ENCODE measurements at regions not wholly inside any gene's neighbourhood (a gene's known extent, or its start where the extent isn't known, plus 50 kb on each side); places are given as distances from the start of the nearest gene placed in this dataset.

DNA sequence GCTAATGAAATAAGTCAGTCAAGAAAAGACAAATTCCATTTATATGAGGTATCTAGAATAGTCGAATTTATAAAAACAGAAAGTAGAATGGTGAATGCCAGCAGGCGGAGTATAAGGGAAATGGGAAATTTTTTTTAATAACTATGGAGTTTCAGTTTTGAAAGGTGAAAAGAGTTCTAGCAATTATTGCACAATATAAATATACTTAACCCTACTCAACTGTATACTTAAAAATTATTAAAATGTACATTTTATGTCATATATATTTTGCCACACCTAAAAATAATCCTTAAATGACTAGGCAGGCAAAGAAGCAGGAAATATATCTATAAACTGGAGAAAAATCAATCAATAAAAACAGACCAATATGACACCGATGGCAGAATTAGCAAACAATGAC lies 196.5 kb upstream of the UBASH3B start:
- H3K27me3 Mint-ChIP-seq = no peaks in the 10 kb centered on the region
- no peak for DNase-seq
- no peaks in the 10 kb centered on the region for H3K36me3 Mint-ChIP-seq
- no peak overlapping the region for H3K27ac Mint-ChIP-seq
- no peaks in the 10 kb centered on the region for H3K9me3 Mint-ChIP-seq (ENCODE audit: low read depth)
- H3K4me3 Mint-ChIP-seq = no peak overlapping the region
- H3K4me1 Mint-ChIP-seq = no peaks in the 10 kb centered on the region
- CTCF ChIA-PET = interaction anchor here (1.0 kb wide), 1 partner anchor 243 kb away, joined by 3 read pairs; no protein-coding TSS in a partner anchor
- no peak for ATAC-seq

DNA sequence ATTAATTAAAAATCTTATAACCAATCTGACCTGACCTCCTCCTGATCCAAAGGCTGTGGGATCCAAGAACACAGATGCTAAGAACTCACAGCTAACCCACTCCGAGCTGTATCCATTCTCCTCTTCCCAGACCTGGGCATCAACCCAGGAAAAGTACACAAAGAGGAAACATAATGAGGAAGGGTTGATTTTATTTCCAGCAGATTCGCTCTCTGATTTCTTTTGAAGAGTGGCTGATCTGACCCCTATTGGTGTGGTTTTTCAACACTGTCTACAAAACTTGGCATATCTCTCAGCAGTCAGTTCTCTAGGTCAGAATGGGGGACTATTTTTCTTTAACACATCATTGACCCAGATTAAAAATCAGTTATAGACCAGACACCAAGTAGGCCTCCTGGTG lies 201.9 kb upstream of the UBASH3B start:
- CTCF ChIA-PET = no interaction called here
- H3K27me3 Mint-ChIP-seq = no peaks in the 10 kb centered on the region
- ATAC-seq (no peak), DNase-seq (no peak)
- H3K36me3 Mint-ChIP-seq = no peaks in the 10 kb centered on the region
- H3K4me3 Mint-ChIP-seq = no peak overlapping the region
- no peaks in the 10 kb centered on the region for H3K4me1 Mint-ChIP-seq
- no peak overlapping the region for H3K27ac Mint-ChIP-seq
- no peaks in the 10 kb centered on the region for H3K9me3 Mint-ChIP-seq (ENCODE audit: low read depth)

GRCh38 chr11:122451911-122452310 lies 203.6 kb upstream of the UBASH3B start:
- Mint-ChIP-seq H3K27me3 (no peaks in the 10 kb centered on the region), H3K4me1 (no peaks in the 10 kb centered on the region), H3K9me3 (ENCODE audit: low read depth) (no peaks in the 10 kb centered on the region), H3K4me3 (no peak overlapping the region), H3K27ac (no peak overlapping the region), H3K36me3 (no peaks in the 10 kb centered on the region)
- CTCF ChIA-PET = no interaction called here
- ATAC-seq (no peak), DNase-seq (no peak)

DNA sequence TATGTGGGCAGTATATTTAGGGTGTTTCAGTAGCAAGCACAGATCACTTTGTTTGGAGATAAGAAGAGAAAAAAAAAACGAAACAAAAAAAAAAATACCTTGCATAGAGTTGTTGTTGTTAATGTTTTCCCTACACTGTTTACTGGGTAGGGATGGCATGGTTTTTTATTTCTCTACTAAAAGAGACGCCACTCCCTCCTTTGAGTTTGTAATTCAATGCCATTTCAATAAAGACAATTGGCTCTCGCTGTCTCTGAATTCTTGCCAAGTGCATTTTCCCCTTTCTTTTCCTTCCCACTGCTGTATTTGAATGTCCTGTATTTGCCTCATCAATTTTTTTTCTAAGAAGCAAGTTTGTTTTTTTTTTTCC lies 213.9 kb upstream of the UBASH3B start:
- CTCF ChIA-PET = no interaction called here
- Mint-ChIP-seq H3K9me3 (ENCODE audit: low read depth) (no peaks in the 10 kb centered on the region), H3K4me3 (no peak overlapping the region), H3K36me3 (no peaks in the 10 kb centered on the region), H3K27me3 (peaks cover 14% of the 10 kb centered on the region), H3K27ac (no peak overlapping the region), H3K4me1 (no peaks in the 10 kb centered on the region)
- no peak for ATAC-seq
- DNase-seq = no peak

- Mint-ChIP-seq H3K36me3 (no peaks in the 10 kb centered on the region), H3K27me3 (peaks cover 14% of the 10 kb centered on the region), H3K4me1 (no peaks in the 10 kb centered on the region), H3K27ac (no peak overlapping the region), H3K9me3 (ENCODE audit: low read depth) (no peaks in the 10 kb centered on the region), H3K4me3 (no peak overlapping the region)
- CTCF ChIA-PET = no interaction called here
- ATAC-seq (no peak), DNase-seq (no peak)
Measured at GRCh38 chr11:122440811-122441665, 214.5 kb upstream of the UBASH3B start.

DNA sequence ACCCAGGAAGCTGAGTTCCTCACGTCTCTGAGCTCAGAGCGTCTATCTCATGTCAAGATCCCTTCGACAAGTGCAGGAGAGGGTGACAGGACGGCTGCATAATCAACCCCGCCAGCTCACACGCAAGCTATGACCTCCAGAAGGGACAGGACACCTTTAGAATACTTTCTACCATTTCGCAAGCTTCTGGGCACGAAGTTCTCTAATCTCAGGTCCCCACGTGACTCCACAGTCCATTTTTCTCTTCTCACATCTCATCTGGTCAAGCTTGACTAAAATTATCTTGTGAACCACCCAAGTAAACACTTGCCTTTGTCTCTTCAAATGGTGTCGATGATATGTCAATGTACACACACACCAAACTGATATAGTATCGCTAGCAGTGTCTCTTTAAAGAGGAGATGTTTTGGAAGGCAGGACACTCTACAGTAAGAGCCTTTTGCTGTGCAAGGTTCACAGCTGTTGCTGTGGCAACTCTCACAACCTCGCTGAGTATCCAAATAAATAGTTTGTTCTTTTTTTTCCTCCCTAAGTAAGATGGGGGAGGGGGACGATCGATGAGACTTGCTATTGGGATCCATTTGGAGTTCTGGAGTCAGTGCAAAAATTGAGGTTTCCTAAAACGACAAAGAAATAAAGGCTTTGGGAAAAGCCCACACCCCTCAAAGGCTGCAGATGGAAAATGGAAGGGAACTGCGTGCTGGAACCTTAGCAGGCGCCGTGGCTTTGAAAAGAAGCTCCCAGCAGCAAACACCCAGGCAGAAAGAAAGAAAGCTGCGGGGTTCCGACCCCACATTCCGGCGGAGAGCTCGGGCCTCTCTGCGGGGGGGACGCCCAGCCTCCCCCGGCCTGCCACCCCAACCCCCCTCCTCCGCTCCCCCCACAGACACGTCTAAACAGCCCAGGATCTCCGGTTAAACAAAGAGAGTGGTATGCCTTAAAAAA lies 215.4 kb upstream of the UBASH3B start:
- H3K9me3 Mint-ChIP-seq (ENCODE audit: low read depth) = no peaks in the 10 kb centered on the region
- ATAC-seq = no peak

DNA sequence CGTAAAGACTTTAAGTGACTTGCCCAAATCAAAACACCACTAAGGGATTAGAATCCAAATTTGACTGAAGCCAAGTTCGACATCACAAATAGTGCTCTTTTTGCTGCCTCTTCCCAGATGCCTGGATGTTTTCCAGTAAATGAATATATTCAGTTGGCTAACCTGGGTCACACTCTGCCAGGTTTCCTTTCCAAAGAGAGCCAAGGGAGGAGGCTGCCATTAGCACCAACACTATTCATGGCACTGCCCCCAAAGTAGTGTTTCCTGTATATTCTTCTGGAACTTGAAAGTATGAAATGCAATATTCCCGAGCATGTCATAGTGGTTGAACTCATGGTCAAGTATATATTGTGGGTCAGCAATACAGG lies 219.3 kb upstream of the UBASH3B start:
- Mint-ChIP-seq H3K27ac (no peak overlapping the region), H3K36me3 (no peaks in the 10 kb centered on the region), H3K4me1 (no peaks in the 10 kb centered on the region), H3K4me3 (no peak overlapping the region), H3K27me3 (peaks cover 14% of the 10 kb centered on the region), H3K9me3 (ENCODE audit: low read depth) (no peaks in the 10 kb centered on the region)
- no peak for DNase-seq
- CTCF ChIA-PET = no interaction called here
- ATAC-seq = no peak

More for the DNA sequence above, 215.4 kb upstream of the UBASH3B start:
- Mint-ChIP-seq H3K27ac (no peak overlapping the region), H3K4me1 (no peaks in the 10 kb centered on the region), H3K4me3 (no peak overlapping the region), H3K36me3 (no peaks in the 10 kb centered on the region), H3K27me3 (peaks cover 14% of the 10 kb centered on the region)
- DNase-seq = no peak
- CTCF ChIA-PET = no interaction called here

GRCh38 chr11:122435540-122436187 lies 219.9 kb upstream of the UBASH3B start:
- Mint-ChIP-seq H3K4me1 (no peaks in the 10 kb centered on the region), H3K27me3 (peaks cover 11% of the 10 kb centered on the region), H3K27ac (no peak overlapping the region), H3K4me3 (no peak overlapping the region), H3K9me3 (ENCODE audit: low read depth) (no peaks in the 10 kb centered on the region), H3K36me3 (no peaks in the 10 kb centered on the region)
- CTCF ChIA-PET = no interaction called here
- ATAC-seq (no peak), DNase-seq (no peak)

DNA sequence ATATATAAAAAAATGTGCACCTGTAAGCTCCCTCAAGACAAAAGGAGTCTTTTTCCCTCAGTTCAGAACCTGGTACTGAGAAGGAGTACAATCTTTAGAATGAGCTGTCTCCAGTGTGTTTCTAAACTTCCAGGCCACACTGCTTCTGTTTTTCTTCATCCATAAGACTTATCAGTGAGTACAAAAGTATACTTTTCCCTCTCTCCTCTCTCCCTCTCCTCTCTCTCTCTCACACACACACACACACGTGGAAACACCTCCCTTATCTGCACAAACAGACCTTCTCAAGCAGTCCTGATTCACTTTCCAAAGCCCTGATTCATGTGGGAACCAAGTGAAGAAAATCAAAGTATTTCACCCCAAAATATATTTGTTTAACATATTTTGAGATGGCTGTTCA lies 220.7 kb upstream of the UBASH3B start:
- CTCF ChIA-PET = no interaction called here
- ATAC-seq (no peak), DNase-seq (no peak)
- no peaks in the 10 kb centered on the region for H3K36me3 Mint-ChIP-seq
- H3K4me1 Mint-ChIP-seq = no peaks in the 10 kb centered on the region
- no peak overlapping the region for H3K27ac Mint-ChIP-seq
- peaks cover 3% of the 10 kb centered on the region for H3K27me3 Mint-ChIP-seq
- H3K9me3 Mint-ChIP-seq (ENCODE audit: low read depth) = no peaks in the 10 kb centered on the region
- no peak overlapping the region for H3K4me3 Mint-ChIP-seq

DNA sequence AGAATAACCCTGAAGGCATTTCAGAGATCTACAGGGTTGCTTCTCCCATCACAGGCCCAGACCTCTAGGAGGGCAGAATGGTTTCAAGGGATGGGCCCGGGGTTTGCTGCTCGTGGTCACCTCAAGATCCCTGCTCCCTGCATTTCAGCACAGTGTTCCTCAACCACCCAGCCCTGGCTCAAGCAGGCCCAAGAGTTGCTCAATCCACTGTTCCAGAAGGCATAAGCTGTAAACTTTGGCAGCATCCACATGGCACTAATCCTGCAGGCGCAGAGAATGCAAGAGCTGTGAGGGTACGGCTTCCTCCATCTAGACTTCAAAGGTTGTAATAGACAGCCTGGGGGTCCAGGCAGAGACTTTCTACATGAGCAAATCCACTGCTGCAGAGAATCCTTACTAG lies 225.0 kb upstream of the UBASH3B start:
- Mint-ChIP-seq H3K4me1 (no peaks in the 10 kb centered on the region), H3K4me3 (no peak overlapping the region), H3K27me3 (no peaks in the 10 kb centered on the region), H3K27ac (no peak overlapping the region), H3K9me3 (ENCODE audit: low read depth) (no peaks in the 10 kb centered on the region), H3K36me3 (no peaks in the 10 kb centered on the region)
- ATAC-seq (no peak), DNase-seq (no peak)
- CTCF ChIA-PET = no interaction called here

DNA sequence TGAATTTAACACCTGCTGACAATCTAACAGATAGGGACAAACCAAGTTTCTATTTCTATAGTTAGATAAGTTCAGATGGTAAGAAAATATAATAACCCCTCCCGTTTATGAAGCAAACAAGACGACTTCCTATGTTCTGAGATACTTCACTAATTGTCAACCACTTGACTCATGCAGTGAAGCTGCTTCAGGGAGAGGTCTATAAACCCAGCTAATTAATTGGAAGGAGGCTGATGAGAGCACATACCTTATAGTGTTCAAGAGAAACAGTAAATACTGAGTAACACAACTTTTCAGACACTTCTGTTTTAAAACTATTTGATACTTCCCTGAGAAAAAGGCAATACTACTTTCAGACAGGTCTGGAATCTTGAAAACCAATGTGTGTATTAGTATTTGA lies 229.4 kb upstream of the UBASH3B start:
- Mint-ChIP-seq H3K4me1 (no peaks in the 10 kb centered on the region), H3K4me3 (no peak overlapping the region), H3K27ac (no peak overlapping the region), H3K9me3 (ENCODE audit: low read depth) (no peaks in the 10 kb centered on the region), H3K27me3 (peaks cover 2% of the 10 kb centered on the region), H3K36me3 (no peaks in the 10 kb centered on the region)
- DNase-seq = no peak
- no peak for ATAC-seq
- CTCF ChIA-PET = no interaction called here

DNA sequence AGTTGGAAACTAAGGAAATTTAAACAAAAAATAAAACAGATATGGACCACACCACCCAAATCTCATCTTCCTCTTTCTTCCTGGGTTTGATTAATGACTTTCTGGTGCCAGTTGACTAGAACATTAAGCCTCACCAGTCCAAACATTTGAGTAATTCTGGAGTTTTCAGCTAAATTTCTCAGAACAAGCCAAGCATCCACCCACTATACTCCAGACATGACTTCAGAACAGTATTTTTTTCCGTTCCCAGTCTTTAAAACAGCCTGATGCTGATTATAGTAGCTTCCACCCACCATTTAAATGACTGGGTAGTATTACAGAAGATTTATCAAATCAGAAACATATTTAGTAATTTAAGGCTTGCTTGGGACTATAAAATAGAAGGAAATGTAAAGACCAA lies 230.9 kb upstream of the UBASH3B start:
- peaks cover 2% of the 10 kb centered on the region for H3K27me3 Mint-ChIP-seq
- DNase-seq = no peak
- H3K9me3 Mint-ChIP-seq (ENCODE audit: low read depth) = no peaks in the 10 kb centered on the region
- H3K4me3 Mint-ChIP-seq = no peak overlapping the region
- H3K4me1 Mint-ChIP-seq = no peaks in the 10 kb centered on the region
- H3K27ac Mint-ChIP-seq = no peak overlapping the region
- no peak for ATAC-seq
- H3K36me3 Mint-ChIP-seq = no peaks in the 10 kb centered on the region
- CTCF ChIA-PET = no interaction called here

GRCh38 chr11:122423886-122424285 lies 231.6 kb upstream of the UBASH3B start:
- no peak for DNase-seq
- Mint-ChIP-seq H3K36me3 (no peaks in the 10 kb centered on the region), H3K4me1 (no peaks in the 10 kb centered on the region), H3K4me3 (no peak overlapping the region), H3K9me3 (ENCODE audit: low read depth) (no peaks in the 10 kb centered on the region), H3K27me3 (peaks cover 2% of the 10 kb centered on the region), H3K27ac (no peak overlapping the region)
- ATAC-seq = no peak
- CTCF ChIA-PET = no interaction called here

- DNase-seq (no peak), ATAC-seq (no peak)
- Mint-ChIP-seq H3K36me3 (no peaks in the 10 kb centered on the region), H3K27me3 (peaks cover 2% of the 10 kb centered on the region), H3K27ac (no peak overlapping the region), H3K4me3 (no peak overlapping the region), H3K9me3 (ENCODE audit: low read depth) (no peaks in the 10 kb centered on the region), H3K4me1 (no peaks in the 10 kb centered on the region)
- CTCF ChIA-PET = no interaction called here
Measured at GRCh38 chr11:122423273-122423672, 232.2 kb upstream of the UBASH3B start.

All from activated CD8-positive, alpha-beta memory T cell treated with anti-CD3 and anti-CD28 coated beads, Interleukin-2, amount 10 ng/mL, durations not matched to agents 7 days and 5 days (primary cell).